SHP77 treated with DMSO at 0.1 percent for 48 hours (cell line): ENCODE measurements at regions not wholly inside any gene's neighbourhood (a gene's known extent, or its start where the extent isn't known, plus 50 kb on each side); places are given as distances from the start of the nearest gene placed in this dataset.
A peak's percentile ranks its signal among the peaks of the same experiment; 100 is the strongest.
"Not testable (repeated sequence)": the region's sequence is repeated elsewhere in the genome, so short reads cannot be mapped to it uniquely, and the experiment has no call there.

ENCODE experiments used
- DNase-seq: peaks from one replicate; lab custom pipeline; 2025; lab: John Stamatoyannopoulos, UW

DNA sequence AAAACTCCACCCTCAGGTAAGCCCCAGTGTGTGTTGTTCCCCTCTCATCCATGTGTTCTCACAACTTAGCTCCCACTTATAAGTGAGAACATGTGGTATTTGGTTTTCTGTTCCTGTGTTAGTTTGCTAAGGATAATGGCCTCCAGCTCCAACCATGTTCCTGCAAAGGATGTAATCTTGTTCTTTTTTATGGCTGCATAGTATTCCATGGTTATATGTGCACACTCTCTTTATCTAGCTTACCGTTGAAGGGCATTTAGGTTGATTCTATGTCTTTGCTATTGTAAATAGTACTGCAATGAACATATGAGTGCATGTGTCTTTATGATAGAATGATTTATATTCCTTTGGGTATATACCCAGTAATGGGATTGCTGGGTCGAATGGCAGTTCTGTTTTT lies 124.4 kb upstream of the RANBP3L start:
- not testable (repeated sequence) for DNase-seq

DNA sequence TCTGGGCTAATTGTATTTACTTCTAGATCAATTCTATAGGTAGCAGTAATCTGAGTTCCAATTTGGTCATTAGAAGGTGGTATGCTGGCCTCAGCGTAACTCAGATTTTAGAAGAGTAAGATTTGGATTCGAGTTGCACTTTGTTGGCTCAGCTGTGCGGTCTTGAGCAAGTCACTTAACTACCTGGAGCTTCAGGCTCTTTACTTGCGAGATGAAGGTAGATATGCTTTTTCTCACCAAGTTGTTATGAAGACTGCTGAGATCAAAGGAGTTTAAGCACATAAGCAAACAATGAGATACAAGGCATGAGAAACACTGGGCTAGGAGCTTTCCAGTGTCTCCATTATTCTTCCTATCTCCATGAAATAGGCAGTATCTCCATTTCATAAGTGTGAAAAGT lies 133.8 kb upstream of the RANBP3L start:
- no peak for DNase-seq

DNA sequence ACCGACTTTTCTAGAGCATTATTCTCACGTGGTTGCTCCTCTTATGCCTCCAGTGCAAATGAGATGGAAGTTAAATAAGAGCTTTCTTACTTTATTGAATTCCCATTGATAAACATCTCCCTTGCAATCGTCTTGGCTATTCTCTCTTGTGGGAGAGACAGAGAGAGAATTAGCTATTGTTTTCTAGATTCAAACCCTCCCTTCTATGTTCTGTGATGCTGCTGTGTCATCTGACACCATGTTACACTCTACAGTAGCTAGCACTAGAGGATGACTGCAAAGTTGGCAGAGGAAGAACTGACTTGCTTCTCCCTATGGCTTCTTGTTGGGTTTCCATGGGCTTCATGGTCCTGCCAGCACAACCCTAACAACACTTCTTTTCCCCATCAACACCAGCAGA lies 134.6 kb upstream of the RANBP3L start:
- no peak for DNase-seq

DNA sequence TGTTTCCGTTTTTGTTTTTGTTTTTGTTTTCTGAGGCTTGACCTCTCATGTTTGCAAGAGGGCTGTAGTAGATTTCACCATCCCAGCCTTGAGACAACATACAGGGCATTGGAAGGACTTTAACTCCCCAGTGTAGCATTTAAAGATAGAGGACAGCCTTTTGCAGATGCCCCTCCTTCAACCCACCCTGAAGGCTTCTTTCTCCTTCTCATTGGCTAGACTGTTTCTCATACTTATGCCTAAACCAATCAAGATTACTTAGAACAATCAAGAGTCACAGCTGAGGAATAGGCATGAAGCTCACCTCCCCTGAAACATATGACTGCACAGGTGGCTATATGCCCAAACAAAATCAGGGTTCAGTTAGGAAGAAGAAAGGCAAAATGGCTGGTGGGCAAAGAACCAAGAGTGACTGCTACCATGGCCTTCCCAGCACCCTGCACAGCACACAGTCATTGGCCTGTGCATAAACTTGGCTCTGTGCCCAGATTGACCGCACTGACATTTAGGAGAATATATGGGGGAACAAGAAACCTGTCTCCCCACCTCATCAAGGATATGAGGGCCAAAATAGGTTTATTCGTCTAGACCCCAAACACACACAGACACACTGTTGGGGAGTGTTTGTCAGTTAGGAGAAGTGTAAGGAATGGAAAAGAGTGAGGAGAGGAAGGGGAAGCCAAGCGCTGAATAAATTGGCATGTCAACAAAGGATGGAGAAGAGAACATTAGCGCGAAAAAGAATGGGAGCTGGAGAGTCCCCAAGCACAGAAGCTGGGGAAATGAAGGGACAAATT lies 137.3 kb upstream of the RANBP3L start:
- peak; percentile 26 for DNase-seq

DNA sequence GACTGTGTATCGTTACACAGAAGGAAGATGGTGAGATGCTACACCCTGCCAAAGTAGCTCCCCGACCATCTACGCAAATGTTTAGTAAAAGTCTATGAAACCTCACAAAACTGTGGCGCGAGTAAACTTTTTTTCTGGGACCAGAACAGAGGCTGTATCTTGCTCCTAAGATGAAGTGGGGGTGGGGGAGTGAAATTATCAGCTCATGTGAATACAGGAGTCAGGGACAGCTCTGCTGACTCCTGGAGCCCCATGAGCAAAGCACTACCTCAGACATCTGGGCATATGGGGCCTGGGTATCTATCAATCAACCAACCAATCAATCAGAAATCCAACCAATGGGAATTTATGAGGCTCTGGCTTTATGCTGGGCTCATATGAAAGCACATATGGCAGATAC lies 138.6 kb upstream of the RANBP3L start:
- no peak for DNase-seq

GRCh38 chr5:36441280-36441679 lies 139.6 kb upstream of the RANBP3L start:
- no peak for DNase-seq

GRCh38 chr5:36442352-36442751 lies 140.7 kb upstream of the RANBP3L start:
- DNase-seq: no peak

GRCh38 chr5:36442796-36443195 lies 141.1 kb upstream of the RANBP3L start:
- DNase-seq: no peak

DNA sequence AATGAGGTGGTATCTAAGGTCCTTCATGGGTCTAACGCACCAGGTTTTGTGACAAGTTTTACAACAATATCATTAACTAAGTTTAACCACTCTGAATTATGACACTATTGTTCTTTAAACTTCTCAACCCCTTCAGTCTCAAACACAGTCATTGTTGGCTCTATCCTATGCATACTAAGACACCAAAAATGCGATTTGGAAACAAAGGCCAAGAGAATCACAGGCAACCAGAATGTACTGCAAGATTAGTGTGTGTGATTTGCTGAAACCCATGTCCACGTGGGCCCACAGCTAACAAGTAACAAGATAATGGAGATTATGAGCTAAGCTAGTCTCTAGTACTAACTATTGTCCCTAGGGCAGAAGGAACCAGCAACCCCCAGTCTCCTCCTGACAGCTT lies 142.2 kb upstream of the RANBP3L start:
- no peak for DNase-seq

- DNase-seq: no peak
Measured at GRCh38 chr5:36444582-36445418, 143.1 kb upstream of the RANBP3L start.

- DNase-seq: no peak
Measured at GRCh38 chr5:36447776-36448175, 146.1 kb upstream of the RANBP3L start.

DNA sequence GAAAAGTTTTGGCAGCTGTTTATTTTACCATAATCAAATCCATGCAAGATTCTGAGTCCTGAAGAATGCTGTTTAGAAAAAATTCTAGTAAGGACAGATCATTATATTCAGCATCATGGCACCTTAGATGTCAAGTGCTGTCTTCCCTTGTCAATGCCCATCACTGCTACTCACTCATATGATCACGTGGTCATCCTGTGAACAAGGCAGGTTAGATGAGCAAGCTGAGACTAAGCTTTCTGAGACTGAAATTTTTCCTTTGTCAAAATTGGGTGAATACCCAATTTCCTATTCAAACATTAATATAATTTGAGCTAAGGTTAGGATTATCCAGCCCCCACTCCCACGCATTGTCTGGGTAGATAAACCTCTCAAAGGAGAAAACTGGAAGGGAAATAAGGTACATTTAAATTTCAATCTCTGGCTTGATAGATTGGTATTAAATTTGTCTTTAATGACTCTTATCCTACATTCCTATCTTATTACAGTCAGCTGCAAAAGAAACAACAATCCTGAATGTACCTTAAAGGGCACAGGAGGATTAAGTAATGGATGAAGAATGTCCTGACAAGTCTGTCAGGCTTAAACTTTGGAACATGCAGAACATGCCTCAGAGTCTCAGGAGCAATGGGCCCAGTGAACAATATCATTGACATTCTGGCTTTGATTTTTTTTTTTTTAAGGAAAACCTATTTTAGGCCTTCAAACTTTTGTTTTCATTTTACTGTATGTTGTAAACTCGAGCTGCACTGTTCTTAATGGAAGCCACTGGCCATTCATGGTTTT lies 148.7 kb upstream of the RANBP3L start:
- DNase-seq: no peak

GRCh38 chr5:36452424-36453006 lies 150.8 kb upstream of the RANBP3L start:
- no peak for DNase-seq

DNA sequence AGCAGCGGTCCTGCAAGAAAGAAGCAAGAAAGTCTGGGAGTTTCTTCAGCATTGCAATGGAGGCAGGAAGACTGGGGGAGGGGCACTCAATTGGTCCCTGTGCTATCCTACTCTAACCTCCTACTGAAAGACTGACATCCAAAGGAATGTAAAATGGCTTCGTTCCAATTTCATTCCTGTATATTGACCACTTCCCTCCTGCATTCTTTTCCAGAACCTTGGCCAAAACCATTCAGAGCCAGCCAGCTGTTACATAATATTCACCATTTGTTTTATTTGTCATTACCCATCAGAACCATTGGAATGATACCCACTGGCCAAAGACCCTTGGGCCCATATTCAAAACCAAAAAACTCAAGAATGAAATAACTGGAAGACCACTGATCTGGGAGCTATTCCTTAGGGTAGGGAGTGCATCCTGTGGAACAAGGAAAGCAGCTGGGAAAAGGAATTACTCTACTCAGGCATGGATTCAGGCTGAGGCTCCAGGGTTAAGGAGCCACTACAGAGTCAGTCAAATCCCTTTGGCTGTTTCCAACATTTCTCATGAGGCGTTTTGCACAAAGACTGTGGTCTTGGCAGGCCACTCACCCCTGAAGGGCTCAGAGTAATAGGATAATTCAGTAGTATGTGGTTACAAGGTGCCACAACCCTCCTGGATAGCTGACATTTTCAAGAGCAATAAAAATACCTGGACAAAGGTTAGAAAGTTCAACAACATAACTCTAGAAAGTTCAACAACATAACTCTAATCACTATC lies 148.7 kb upstream of the SLC1A3 start:
- no peak for DNase-seq

DNA sequence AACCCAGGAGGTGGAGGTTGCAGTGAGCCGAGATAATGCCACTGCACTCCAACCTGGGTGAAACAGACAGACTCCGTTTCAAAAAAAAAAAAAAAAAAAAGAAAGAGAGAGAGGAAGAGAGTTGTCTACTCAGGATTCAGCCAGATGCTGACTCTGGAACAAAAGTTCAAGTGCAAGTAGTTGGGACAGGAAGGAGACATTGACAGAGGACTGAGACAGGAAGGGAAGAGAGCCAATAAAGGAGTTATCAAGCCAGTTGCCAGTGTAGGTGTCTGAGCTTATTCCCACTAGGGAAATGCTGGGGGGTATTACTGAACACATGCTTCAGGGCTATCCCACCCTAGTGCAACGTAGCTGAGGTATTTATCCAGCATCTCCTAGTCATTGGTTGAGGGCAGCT lies 147.7 kb upstream of the SLC1A3 start:
- no peak for DNase-seq

GRCh38 chr5:36459176-36460135 lies 146.9 kb upstream of the SLC1A3 start:
- no peak for DNase-seq

DNA sequence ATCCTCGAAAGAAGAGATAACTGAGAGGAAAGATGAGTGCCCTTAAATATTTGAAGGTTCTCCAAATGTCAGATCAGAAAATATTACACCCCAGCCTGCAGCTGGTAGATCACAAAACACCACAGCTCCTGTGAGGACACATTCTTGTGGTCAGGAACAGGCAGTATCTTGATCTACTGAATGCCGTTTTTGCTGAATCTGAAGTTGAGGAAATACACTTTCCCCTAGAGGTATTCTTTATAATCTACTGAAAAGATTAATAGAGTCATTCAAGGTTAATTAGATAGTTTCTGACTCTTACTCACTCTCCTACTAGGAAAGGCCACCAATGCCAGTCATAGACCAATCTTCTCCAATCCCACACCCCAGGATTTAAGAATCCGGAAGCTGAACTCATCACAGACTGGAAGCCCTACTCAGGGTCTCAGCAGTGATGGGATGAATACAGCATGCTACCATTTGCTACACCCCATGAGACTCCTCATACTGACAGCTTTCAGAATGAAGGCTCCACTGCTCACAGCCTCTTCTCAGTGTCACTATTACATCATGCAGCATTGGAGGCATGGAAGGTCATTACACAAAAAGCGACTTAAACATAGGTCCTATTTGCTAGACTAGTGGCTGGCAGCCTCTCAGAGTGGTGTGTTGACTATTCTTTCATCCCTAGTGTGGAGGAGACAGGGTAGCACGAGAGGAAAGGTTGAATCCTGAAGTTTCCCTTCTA lies 143.9 kb upstream of the SLC1A3 start:
- DNase-seq: no peak

- not testable (repeated sequence) for DNase-seq
Measured at GRCh38 chr5:36475942-36476341, 130.5 kb upstream of the SLC1A3 start.

DNA sequence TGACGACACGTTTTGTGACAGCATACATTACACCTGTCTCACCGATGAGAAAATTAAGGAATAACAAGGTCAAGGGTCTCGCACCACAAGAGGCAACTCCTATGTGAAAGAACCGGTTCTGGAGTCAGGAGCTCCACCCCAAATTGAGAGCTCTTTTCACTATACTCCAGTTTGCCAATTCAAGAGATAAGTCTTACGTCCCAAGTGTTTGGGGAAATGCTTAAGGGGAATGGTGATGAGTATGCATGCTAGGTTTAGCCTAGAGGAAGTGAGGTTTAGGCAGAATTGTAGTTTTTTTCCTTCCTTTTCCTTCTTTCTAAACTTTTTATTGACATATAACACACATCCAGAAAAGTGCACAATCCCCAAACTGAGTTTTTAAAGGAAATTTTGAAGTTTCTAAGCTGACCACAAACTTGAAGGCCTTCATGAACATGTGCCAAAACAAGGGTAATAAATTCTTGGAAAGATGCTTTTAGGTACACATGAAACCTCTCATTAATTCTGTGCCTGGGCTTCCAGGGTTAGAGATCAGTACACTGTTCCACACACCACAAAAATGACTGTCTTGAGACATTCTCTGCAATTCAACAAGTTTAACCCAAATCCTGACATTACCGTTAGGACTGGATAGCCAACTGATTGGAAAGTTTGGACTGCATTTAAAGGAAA lies 127.6 kb upstream of the SLC1A3 start:
- DNase-seq: no peak
